MCF 10A (cell line): ENCODE measurements at regions not wholly inside any gene's neighbourhood (a gene's known extent, or its start where the extent isn't known, plus 50 kb on each side); places are given as distances from the start of the nearest gene placed in this dataset.

ENCODE experiments used
- BruUV-seq: library from RNA; stranded (reverse); fragments of 400-500 nt; replicated peaks from 2 replicates; lab custom pipeline; 2021; lab: Mats Ljungman, UMichigan
- CTCF ChIA-PET: fragments of 300-600 bp; sonication (Branson Sonifier 250); formaldehyde crosslinking; extraction: SDS; loops from one replicate; lab custom pipeline; 2021; ENCODE audit warnings: antibody characterized with exemption, inconsistent platforms; lab: Yijun Ruan, JAX
- POLR2A ChIA-PET: fragments of 300-600, 350-650 bp; sonication (Branson Sonifier 250); formaldehyde crosslinking; extraction: SDS; loops from one replicate; lab custom pipeline; 2020; ENCODE audit warnings: antibody characterized with exemption, inconsistent platforms; lab: Yijun Ruan, JAX
- DNase-seq: peaks from one replicate; pipeline ENCODE4 v3.0.0-alpha.2; 2018; ENCODE audit not compliant: unreplicated experiment
- H3K27ac Mint-ChIP-seq: one replicate; pipeline ENCODE4 v1.8.0; 2022; ENCODE audit warnings: mild to moderate bottlenecking, low read depth, mixed read lengths; ENCODE audit not compliant: unreplicated experiment
- H3K27me3 Mint-ChIP-seq: one replicate; pipeline ENCODE4 v1.8.0; 2022; ENCODE audit warnings: mixed read lengths; ENCODE audit not compliant: insufficient read depth, unreplicated experiment
- H3K36me3 Mint-ChIP-seq: one replicate; pipeline ENCODE4 v1.8.0; 2022; ENCODE audit warnings: mild to moderate bottlenecking, moderate library complexity, mixed read lengths; ENCODE audit not compliant: insufficient read depth, unreplicated experiment
- H3K4me1 Mint-ChIP-seq: one replicate; pipeline ENCODE4 v1.8.0; 2022; ENCODE audit warnings: mixed read lengths; ENCODE audit not compliant: insufficient read depth, unreplicated experiment
- H3K4me3 Mint-ChIP-seq: one replicate; pipeline ENCODE4 v1.8.0; 2022; ENCODE audit warnings: mild to moderate bottlenecking, moderate library complexity, mixed read lengths; ENCODE audit not compliant: unreplicated experiment
- H3K9me3 Mint-ChIP-seq: one replicate; pipeline ENCODE4 v1.8.0; 2022; ENCODE audit warnings: mixed read lengths; ENCODE audit not compliant: unreplicated experiment
- CTCF ChIP-seq: fragments of 200-600 bp; IDR thresholded peaks from one replicate; pipeline ENCODE4 v1.8.0; 2022; ENCODE audit warnings: antibody characterized with exemption, mild to moderate bottlenecking; ENCODE audit not compliant: unreplicated experiment
- intact Hi-C: fragments of 100-400 bp; cut with micrococcal nuclease; formaldehyde crosslinking; loops from 2 replicates; pipeline ENCODE4 v1.14.1; 2022

- no peaks in the 10 kb centered on the region for H3K36me3 Mint-ChIP-seq
- peak; percentile 32 for DNase-seq
- ChIA-PET POLR2A (interaction anchor here (0.7 to 1.3 kb wide), 4 partner anchors 11 to 855 kb away, joined by 3 to 4 read pairs (median 4); no protein-coding TSS in a partner anchor), CTCF (interaction anchor here (0.6 to 0.9 kb wide), 3 partner anchors 238 to 1528 kb away, joined by 3 to 5 read pairs (median 3); no protein-coding TSS in a partner anchor)
- no peak for TF ChIP-seq CTCF
- no peaks in the 10 kb centered on the region for H3K27me3 Mint-ChIP-seq
- BruUV-seq = no TSS peak
- peaks cover 2% of the 10 kb centered on the region for H3K9me3 Mint-ChIP-seq
- H3K27ac Mint-ChIP-seq = no peak overlapping the region
- H3K4me3 Mint-ChIP-seq = no peak overlapping the region
- peaks cover 6% of the 10 kb centered on the region for H3K4me1 Mint-ChIP-seq
- intact Hi-C loops = no loop called here
These were observed 157.2 kb upstream of the CD180 start for GRCh38 chr5:67353500-67354450.

- DNase-seq = no peak
- CTCF ChIA-PET = interaction anchor here (0.9 kb wide), 1 partner anchor 8 kb away, joined by 3 read pairs; no protein-coding TSS in a partner anchor
- intact Hi-C loops = no loop called here
- no peaks in the 10 kb centered on the region for H3K27me3 Mint-ChIP-seq
- POLR2A ChIA-PET = interaction anchor here (0.8 kb wide), 1 partner anchor 10 kb away, joined by 6 read pairs; no protein-coding TSS in a partner anchor
- H3K9me3 Mint-ChIP-seq = peaks cover 15% of the 10 kb centered on the region
- no peak overlapping the region for H3K27ac Mint-ChIP-seq
- H3K36me3 Mint-ChIP-seq = no peaks in the 10 kb centered on the region
- no peak overlapping the region for H3K4me3 Mint-ChIP-seq
- no peak for TF ChIP-seq CTCF
- no TSS peak for BruUV-seq
- peaks cover 6% of the 10 kb centered on the region for H3K4me1 Mint-ChIP-seq
These were observed 154.1 kb upstream of the CD180 start for GRCh38 chr5:67350618-67351201.

- ChIA-PET CTCF (interaction anchor here (0.9 kb wide), 1 partner anchor 9 kb away, joined by 3 read pairs; no protein-coding TSS in a partner anchor), POLR2A (interaction anchor here (0.7 kb wide), 1 partner anchor 27 kb away, joined by 3 read pairs; no protein-coding TSS in a partner anchor)
- Mint-ChIP-seq H3K9me3 (peaks cover 18% of the 10 kb centered on the region), H3K4me1 (peaks cover 6% of the 10 kb centered on the region), H3K27ac (no peak overlapping the region), H3K36me3 (no peaks in the 10 kb centered on the region), H3K27me3 (no peaks in the 10 kb centered on the region), H3K4me3 (no peak overlapping the region)
- no peak for DNase-seq
- BruUV-seq = no TSS peak
- intact Hi-C loops = no loop called here
- no peak for TF ChIP-seq CTCF
These were observed 153.6 kb upstream of the CD180 start for GRCh38 chr5:67350185-67350584.

GRCh38 chr5:67347821-67348220 lies 151.2 kb upstream of the CD180 start:
- no peak for DNase-seq
- TF ChIP-seq CTCF = no peak
- H3K27me3 Mint-ChIP-seq = no peaks in the 10 kb centered on the region
- H3K27ac Mint-ChIP-seq = no peak overlapping the region
- ChIA-PET CTCF (no interaction called here), POLR2A (no interaction called here)
- peaks cover 29% of the 10 kb centered on the region for H3K9me3 Mint-ChIP-seq
- BruUV-seq = no TSS peak
- no peak overlapping the region for H3K4me3 Mint-ChIP-seq
- intact Hi-C loops = no loop called here
- H3K36me3 Mint-ChIP-seq = peaks cover 6% of the 10 kb centered on the region
- no peaks in the 10 kb centered on the region for H3K4me1 Mint-ChIP-seq
